SK-N-SH treated with all-trans-retinoic acid at 6 μM for 48 hours (cell line): ENCODE measurements at regions not wholly inside any gene's neighbourhood (a gene's known extent, or its start where the extent isn't known, plus 50 kb on each side); places are given as distances from the start of the nearest gene placed in this dataset.

Source experiments
- ATAC-seq: fragments of 200-7000 bp; cut with Tn5 transposase; 3 replicates; pipeline ENCODE4 v1.9.1; 2020; ENCODE audit warnings: mild to moderate bottlenecking, moderate library complexity
- ARNTL ChIP-seq: fragments of 450-650 bp; formaldehyde crosslinking; IDR thresholded peaks from 2 replicates; pipeline ENCODE4 v1.5.0; 2020; ENCODE audit warnings: low read depth, mild to moderate bottlenecking, moderate library complexity, borderline replicate concordance
- BACH2 ChIP-seq: fragments of 250-450 bp; sonication (Bioruptor Pico); IDR thresholded peaks from 2 replicates; pipeline ENCODE4 v1.9.0; 2021; ENCODE audit warnings: mild to moderate bottlenecking, borderline replicate concordance
- CSDC2 ChIP-seq: fragments of 250-450 bp; sonication (Bioruptor Pico); IDR thresholded peaks from 2 replicates; pipeline ENCODE4 v1.5.0; 2020; ENCODE audit warnings: mild to moderate bottlenecking, moderate library complexity
- ESRRG ChIP-seq: fragments of 250-450 bp; sonication (Bioruptor Pico); IDR thresholded peaks from 2 replicates; pipeline ENCODE4 v1.6.1; 2021; ENCODE audit warnings: mild to moderate bottlenecking
- GLIS3 ChIP-seq: fragments of 250-450 bp; sonication (Bioruptor Pico); IDR thresholded peaks from 2 replicates; pipeline ENCODE4 v1.5.0; 2020; ENCODE audit warnings: mild to moderate bottlenecking, moderate library complexity
- ISL1 ChIP-seq: fragments of 250-450 bp; sonication (Bioruptor Pico); IDR thresholded peaks from 2 replicates; pipeline ENCODE4 v2.1.2; 2022; ENCODE audit warnings: mild to moderate bottlenecking, moderate library complexity
- OSR1 ChIP-seq: fragments of 250-450 bp; sonication (Bioruptor Pico); IDR thresholded peaks from 2 replicates; pipeline ENCODE4 v1.8.0; 2022; ENCODE audit warnings: moderate library complexity, mild to moderate bottlenecking, inconsistent platforms
- PPARA ChIP-seq: fragments of 250-450 bp; sonication (Bioruptor Pico); IDR thresholded peaks from 2 replicates; pipeline ENCODE4 v1.5.0; 2020; ENCODE audit warnings: mild to moderate bottlenecking, borderline replicate concordance
- RARB ChIP-seq: fragments of 250-450 bp; sonication (Bioruptor Pico); IDR thresholded peaks from 2 replicates; pipeline ENCODE4 v1.8.0; 2021; ENCODE audit warnings: mild to moderate bottlenecking, moderate library complexity
- SNAI2 ChIP-seq: fragments of 250-450 bp; sonication (Bioruptor Pico); IDR thresholded peaks from 2 replicates; pipeline ENCODE4 v1.5.0; 2020; ENCODE audit warnings: mild to moderate bottlenecking, moderate library complexity
- TCF4 ChIP-seq: fragments of 250-450 bp; sonication (Bioruptor Pico); IDR thresholded peaks from 2 replicates; pipeline ENCODE4 v1.8.0; 2021; ENCODE audit warnings: mild to moderate bottlenecking, moderate library complexity, borderline replicate concordance
- TOX ChIP-seq: fragments of 250-450 bp; sonication (Bioruptor Pico); IDR thresholded peaks from 2 replicates; pipeline ENCODE4 v1.8.0; 2021; ENCODE audit warnings: mild to moderate bottlenecking, moderate library complexity, borderline replicate concordance
- ZC3H10 ChIP-seq: fragments of 250-450 bp; sonication (Bioruptor Pico); IDR thresholded peaks from 2 replicates; pipeline ENCODE4 v1.5.1; 2021; ENCODE audit warnings: mild to moderate bottlenecking, moderate library complexity
- ZFP30 ChIP-seq: fragments of 450-650 bp; formaldehyde crosslinking; IDR thresholded peaks from 2 replicates; pipeline ENCODE4 v1.5.0; 2022; ENCODE audit warnings: mild to moderate bottlenecking, moderate library complexity
- ZNF70 ChIP-seq: fragments of 450-650 bp; formaldehyde crosslinking; IDR thresholded peaks from 2 replicates; pipeline ENCODE4 v1.5.0; 2020; ENCODE audit warnings: mild to moderate bottlenecking, moderate library complexity
- ZNF8 ChIP-seq: fragments of 450-650 bp; formaldehyde crosslinking; IDR thresholded peaks from 2 replicates; pipeline ENCODE4 v1.5.0; 2020; ENCODE audit warnings: mild to moderate bottlenecking, moderate library complexity
- TF ChIP-seq, protein P1 (sequence below): fragments of 250-450 bp; sonication (Bioruptor Pico); IDR thresholded peaks from 2 replicates; pipeline ENCODE4 v1.8.0; 2021; ENCODE audit warnings: low read depth, mild to moderate bottlenecking, moderate library complexity, borderline replicate concordance
- TF ChIP-seq, protein P2 (sequence below): fragments of 250-450 bp; sonication (Bioruptor Pico); IDR thresholded peaks from 2 replicates; pipeline ENCODE4 v1.5.1; 2021; ENCODE audit warnings: mild to moderate bottlenecking, moderate library complexity
- TF ChIP-seq, protein P3 (sequence below): fragments of 250-450 bp; sonication (Bioruptor Pico); IDR thresholded peaks from 2 replicates; pipeline ENCODE4 v1.5.0; 2020; ENCODE audit warnings: mild to moderate bottlenecking, moderate library complexity
- TF ChIP-seq, protein P4 (sequence below): fragments of 250-450 bp; sonication (Bioruptor Pico); IDR thresholded peaks from 2 replicates; pipeline ENCODE4 v1.8.0; 2020; ENCODE audit warnings: mild to moderate bottlenecking, moderate library complexity, borderline replicate concordance
- TF ChIP-seq, protein P5 (sequence below): fragments of 250-450 bp; sonication (Bioruptor Pico); IDR thresholded peaks from 2 replicates; pipeline ENCODE4 v1.5.1; 2020; ENCODE audit warnings: low read depth, mild to moderate bottlenecking, moderate library complexity

DNA sequence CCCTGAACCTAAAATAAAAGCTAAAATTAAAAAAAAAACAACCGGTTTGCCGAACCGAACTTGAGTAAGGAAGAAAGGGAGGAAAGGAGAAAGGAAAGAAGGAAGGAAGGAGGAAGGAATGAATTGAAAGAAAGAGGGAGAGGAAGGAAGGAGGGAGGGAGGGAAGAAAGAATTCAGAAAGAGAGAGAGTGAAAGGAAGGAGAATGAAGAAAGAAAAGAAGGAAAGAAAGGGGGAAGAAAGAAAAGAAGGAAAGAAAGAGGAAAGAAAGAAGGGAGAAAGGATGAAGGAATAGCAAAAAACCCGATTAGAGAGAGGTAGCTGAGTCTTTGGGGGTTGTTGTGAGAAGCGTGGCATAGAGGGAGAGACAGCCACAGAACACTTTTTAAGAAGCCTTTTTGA, 121.4 kb downstream of the FGF18 start:
- ATAC-seq, result no peak
- TF ChIP-seq, protein P1, sequence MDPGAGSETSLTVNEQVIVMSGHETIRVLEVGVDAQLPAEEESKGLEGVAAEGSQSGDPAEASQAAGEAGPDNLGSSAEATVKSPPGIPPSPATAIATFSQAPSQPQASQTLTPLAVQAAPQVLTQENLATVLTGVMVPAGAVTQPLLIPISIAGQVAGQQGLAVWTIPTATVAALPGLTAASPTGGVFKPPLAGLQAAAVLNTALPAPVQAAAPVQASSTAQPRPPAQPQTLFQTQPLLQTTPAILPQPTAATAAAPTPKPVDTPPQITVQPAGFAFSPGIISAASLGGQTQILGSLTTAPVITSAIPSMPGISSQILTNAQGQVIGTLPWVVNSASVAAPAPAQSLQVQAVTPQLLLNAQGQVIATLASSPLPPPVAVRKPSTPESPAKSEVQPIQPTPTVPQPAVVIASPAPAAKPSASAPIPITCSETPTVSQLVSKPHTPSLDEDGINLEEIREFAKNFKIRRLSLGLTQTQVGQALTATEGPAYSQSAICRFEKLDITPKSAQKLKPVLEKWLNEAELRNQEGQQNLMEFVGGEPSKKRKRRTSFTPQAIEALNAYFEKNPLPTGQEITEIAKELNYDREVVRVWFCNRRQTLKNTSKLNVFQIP (CRISPR knock-in tag), result no peak
- TF ChIP-seq, all 23 proteins: peak for 0

DNA sequence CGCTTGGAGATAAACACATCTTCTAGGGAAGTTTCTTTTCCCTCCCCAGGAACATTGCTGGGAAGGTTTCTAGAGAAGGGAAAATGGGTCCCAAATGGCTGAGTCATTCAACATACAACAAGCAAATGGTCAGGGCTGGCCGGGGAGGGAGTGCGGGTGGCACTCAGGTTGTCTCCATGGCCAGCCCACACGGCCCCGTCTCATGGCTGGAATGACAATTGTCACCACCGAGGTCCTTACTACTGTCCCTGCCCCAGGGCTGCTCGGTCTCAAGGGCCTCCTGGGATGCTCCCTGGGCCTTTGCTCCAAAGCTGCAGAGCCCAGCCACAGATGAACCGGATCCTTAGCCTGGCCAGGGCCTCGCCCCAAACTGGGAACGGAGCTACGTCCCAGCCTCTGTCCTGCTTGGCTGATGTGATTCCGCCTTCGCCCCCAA, 121.9 kb downstream of the FGF18 start:
- ATAC-seq, result no peak
- no peak for TF ChIP-seq OSR1 (CRISPR knock-in tag)
- no peak for TF ChIP-seq BACH2
- TF ChIP-seq ZNF70 (CRISPR knock-in tag), result no peak
- TF ChIP-seq PPARA (CRISPR knock-in tag), result no peak
- no peak for TF ChIP-seq ESRRG (CRISPR knock-in tag)
- no peak for TF ChIP-seq ZFP30
- TF ChIP-seq, protein P2, sequence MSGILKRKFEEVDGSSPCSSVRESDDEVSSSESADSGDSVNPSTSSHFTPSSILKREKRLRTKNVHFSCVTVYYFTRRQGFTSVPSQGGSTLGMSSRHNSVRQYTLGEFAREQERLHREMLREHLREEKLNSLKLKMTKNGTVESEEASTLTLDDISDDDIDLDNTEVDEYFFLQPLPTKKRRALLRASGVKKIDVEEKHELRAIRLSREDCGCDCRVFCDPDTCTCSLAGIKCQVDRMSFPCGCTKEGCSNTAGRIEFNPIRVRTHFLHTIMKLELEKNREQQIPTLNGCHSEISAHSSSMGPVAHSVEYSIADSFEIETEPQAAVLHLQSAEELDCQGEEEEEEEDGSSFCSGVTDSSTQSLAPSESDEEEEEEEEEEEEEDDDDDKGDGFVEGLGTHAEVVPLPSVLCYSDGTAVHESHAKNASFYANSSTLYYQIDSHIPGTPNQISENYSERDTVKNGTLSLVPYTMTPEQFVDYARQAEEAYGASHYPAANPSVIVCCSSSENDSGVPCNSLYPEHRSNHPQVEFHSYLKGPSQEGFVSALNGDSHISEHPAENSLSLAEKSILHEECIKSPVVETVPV (CRISPR knock-in tag), result no peak
- TF ChIP-seq, protein P1 (CRISPR knock-in tag), result no peak
- TF ChIP-seq SNAI2 (CRISPR knock-in tag), result no peak
- no peak for TF ChIP-seq GLIS3 (CRISPR knock-in tag)
- TF ChIP-seq ZNF8 (CRISPR knock-in tag), result no peak
- TF ChIP-seq RARB (CRISPR knock-in tag), result no peak

DNA sequence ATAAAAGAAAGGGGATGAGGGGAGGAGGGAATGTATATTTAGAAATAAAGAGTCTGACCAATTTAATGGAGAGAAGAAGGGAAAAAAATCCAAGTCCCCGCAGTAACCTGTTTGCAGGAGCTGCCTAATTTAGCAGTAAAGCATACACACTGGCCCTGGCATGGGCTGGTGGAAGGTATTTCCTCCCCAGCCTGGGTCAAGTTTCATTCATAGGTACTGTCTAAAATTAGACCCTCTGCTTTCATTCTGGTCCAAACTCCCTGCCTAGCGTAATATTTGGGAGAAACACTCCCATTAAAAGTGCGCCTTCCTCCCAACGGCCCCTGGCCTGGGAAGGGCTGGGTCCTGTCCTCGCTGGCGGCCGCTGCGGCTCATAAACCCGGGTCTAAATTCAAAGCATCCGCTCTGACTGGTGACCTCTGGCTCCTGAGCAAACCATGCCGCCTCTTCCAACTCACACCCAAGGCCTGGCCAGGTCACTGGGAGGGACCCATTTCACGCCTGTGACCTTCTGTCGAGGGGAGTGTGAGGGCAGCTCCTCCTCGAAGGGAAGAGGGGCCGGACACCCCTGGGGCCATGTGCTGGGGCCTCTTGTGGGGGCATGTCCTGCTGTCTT, 123.2 kb downstream of the FGF18 start:
- no peak for ATAC-seq
- TF ChIP-seq RARB (CRISPR knock-in tag) (no peak), CSDC2 (CRISPR knock-in tag) (no peak)

DNA sequence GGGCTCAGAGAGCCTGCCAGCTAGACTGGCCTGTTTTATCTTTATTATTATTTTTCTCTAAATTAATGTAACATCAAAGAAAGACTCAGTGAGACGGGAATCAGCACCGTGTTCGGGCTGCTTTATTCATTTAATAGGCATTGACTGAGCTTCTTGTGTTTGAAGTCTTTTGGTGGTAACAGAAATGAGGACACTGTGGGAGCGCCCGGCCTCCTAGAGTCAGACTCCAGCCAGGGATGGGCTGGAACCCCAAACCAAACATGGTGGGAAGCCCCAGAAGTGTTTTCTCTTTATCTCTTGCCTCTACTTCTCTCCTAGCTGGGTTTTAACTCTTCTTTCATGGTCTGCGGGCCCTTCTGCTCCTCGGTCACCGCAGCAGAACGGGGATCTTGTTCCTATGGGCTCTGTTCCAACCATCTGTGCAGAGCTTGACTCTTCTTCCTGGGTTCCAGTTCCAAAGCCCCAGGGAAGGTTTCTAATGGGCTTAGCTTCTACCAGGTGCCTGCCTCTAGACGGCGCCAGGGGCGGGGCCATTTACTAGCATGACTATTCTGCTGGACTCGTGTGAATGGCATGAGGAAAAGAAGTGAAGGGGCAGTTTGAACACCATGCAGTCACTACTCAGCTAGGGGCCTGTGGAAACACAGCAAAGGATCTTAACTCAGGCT, 123.8 kb downstream of the FGF18 start:
- TF ChIP-seq SNAI2 (CRISPR knock-in tag) (no peak), OSR1 (CRISPR knock-in tag) (no peak), GLIS3 (CRISPR knock-in tag) (no peak), BACH2 (no peak), ZFP30 (no peak), ARNTL (CRISPR knock-in tag) (no peak), TCF4 (no peak), PPARA (CRISPR knock-in tag) (no peak), ZNF70 (CRISPR knock-in tag) (no peak), ZC3H10 (CRISPR knock-in tag) (no peak), ISL1 (CRISPR knock-in tag) (no peak), ESRRG (CRISPR knock-in tag) (no peak), TOX (CRISPR knock-in tag) (no peak)
- TF ChIP-seq, protein P3, sequence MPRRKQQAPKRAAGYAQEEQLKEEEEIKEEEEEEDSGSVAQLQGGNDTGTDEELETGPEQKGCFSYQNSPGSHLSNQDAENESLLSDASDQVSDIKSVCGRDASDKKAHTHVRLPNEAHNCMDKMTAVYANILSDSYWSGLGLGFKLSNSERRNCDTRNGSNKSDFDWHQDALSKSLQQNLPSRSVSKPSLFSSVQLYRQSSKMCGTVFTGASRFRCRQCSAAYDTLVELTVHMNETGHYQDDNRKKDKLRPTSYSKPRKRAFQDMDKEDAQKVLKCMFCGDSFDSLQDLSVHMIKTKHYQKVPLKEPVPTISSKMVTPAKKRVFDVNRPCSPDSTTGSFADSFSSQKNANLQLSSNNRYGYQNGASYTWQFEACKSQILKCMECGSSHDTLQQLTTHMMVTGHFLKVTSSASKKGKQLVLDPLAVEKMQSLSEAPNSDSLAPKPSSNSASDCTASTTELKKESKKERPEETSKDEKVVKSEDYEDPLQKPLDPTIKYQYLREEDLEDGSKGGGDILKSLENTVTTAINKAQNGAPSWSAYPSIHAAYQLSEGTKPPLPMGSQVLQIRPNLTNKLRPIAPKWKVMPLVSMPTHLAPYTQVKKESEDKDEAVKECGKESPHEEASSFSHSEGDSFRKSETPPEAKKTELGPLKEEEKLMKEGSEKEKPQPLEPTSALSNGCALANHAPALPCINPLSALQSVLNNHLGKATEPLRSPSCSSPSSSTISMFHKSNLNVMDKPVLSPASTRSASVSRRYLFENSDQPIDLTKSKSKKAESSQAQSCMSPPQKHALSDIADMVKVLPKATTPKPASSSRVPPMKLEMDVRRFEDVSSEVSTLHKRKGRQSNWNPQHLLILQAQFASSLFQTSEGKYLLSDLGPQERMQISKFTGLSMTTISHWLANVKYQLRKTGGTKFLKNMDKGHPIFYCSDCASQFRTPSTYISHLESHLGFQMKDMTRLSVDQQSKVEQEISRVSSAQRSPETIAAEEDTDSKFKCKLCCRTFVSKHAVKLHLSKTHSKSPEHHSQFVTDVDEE (CRISPR knock-in tag), result no peak
- TF ChIP-seq, protein P4, sequence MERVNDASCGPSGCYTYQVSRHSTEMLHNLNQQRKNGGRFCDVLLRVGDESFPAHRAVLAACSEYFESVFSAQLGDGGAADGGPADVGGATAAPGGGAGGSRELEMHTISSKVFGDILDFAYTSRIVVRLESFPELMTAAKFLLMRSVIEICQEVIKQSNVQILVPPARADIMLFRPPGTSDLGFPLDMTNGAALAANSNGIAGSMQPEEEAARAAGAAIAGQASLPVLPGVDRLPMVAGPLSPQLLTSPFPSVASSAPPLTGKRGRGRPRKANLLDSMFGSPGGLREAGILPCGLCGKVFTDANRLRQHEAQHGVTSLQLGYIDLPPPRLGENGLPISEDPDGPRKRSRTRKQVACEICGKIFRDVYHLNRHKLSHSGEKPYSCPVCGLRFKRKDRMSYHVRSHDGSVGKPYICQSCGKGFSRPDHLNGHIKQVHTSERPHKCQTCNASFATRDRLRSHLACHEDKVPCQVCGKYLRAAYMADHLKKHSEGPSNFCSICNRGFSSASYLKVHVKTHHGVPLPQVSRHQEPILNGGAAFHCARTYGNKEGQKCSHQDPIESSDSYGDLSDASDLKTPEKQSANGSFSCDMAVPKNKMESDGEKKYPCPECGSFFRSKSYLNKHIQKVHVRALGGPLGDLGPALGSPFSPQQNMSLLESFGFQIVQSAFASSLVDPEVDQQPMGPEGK (CRISPR knock-in tag), result no peak
- TF ChIP-seq, protein P1 (CRISPR knock-in tag), result no peak
- TF ChIP-seq, protein P5, sequence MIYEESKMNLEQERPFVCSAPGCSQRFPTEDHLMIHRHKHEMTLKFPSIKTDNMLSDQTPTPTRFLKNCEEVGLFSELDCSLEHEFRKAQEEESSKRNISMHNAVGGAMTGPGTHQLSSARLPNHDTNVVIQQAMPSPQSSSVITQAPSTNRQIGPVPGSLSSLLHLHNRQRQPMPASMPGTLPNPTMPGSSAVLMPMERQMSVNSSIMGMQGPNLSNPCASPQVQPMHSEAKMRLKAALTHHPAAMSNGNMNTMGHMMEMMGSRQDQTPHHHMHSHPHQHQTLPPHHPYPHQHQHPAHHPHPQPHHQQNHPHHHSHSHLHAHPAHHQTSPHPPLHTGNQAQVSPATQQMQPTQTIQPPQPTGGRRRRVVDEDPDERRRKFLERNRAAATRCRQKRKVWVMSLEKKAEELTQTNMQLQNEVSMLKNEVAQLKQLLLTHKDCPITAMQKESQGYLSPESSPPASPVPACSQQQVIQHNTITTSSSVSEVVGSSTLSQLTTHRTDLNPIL (CRISPR knock-in tag), result no peak
- TF ChIP-seq, all 23 proteins: peak for 0
- ATAC-seq, result peak; percentile 51; the same call in 2 of the 3 replicates
